ENCODE measurements at regions not wholly inside any gene's neighbourhood (a gene's known extent, or its start where the extent isn't known, plus 50 kb on each side); places are given as distances from the start of the nearest gene placed in this dataset.

- no peak for TF ChIP-seq GATA3 (IDR thresholded peaks at IDR 0.05; ENCODE audit: low read depth, low read length)
- no peak for TF ChIP-seq GATA2 (IDR thresholded peaks at IDR 0.05; ENCODE audit: low read depth, low read length)
These were observed 1289.6 kb downstream of the TBC1D22A start for GRCh38 chr22:48051796-48052620.

DNA sequence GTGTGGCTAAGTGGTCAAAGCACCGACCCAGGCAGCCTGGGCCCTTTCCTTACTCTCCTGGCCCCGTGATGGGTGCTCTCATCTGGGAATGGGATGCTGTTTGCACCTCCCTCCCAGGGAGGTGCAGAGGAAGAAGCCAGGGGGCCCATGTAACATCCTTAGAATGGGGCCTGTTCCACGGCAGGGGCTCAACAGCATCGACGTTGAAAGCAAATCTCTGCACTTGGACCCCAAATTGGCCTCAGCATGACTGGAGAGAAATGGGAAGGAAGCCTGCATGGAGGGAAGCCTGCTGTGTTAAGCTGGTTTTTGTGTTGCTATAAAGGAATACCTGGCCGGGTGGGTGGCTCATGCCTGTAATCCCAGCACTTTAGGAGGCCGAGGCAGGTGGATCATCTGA lies 1288.4 kb downstream of the TBC1D22A start:
- TF ChIP-seq GATA2 (IDR thresholded peaks at IDR 0.05; ENCODE audit: low read depth, low read length) (no peak), GATA3 (IDR thresholded peaks at IDR 0.05; ENCODE audit: low read depth, low read length) (no peak)

- TF ChIP-seq GATA2 (IDR thresholded peaks at IDR 0.05; ENCODE audit: low read depth, low read length) (no peak), GATA3 (IDR thresholded peaks at IDR 0.05; ENCODE audit: low read depth, low read length) (no peak)
These were observed 1286.7 kb downstream of the TBC1D22A start for GRCh38 chr22:48049116-48049515.

DNA sequence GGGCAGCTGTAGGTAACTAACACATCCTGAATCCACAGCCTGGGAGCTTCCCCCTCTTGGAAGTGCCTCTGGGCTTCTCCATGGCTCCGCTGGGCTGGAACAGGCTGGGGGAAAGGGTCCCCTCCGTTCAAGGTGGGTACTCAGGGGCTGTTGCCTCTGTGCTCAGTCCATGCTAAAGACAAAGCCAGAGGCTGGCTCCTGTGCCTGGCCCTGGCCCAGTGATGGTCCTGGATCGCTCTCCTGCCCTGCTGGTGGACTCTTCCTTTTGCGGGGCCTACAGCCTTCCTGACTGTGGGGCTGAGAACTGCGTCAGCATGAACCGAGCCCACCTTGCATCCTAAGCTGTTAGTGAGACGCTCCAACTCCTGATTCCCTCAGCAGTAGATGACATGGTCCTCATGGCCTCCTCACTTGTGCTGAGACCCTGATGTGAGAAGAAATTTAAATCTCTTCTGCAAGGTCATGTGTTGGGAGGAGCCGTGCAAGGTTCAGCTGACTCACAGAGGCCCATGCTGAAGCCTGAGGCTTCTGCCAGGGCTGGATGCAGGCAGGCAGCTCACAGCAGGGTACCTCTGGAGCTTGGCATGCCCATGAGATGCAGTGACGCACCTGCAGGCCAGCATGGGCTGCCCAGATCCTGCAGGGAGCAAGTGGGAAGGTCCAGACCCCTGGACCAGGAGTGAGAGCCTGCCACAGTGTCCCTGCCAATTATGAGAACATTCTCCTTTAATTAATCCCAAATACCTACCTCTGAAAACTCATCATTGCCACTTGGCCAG lies 1285.5 kb downstream of the TBC1D22A start:
- no peak for TF ChIP-seq GATA2 (IDR thresholded peaks at IDR 0.05; ENCODE audit: low read depth, low read length)
- TF ChIP-seq GATA3 (IDR thresholded peaks at IDR 0.05; ENCODE audit: low read depth, low read length), result no peak

GRCh38 chr22:48045369-48045768 lies 1282.9 kb downstream of the TBC1D22A start:
- no peak for TF ChIP-seq GATA3 (IDR thresholded peaks at IDR 0.05; ENCODE audit: low read depth, low read length)
- no peak for TF ChIP-seq GATA2 (IDR thresholded peaks at IDR 0.05; ENCODE audit: low read depth, low read length)

DNA sequence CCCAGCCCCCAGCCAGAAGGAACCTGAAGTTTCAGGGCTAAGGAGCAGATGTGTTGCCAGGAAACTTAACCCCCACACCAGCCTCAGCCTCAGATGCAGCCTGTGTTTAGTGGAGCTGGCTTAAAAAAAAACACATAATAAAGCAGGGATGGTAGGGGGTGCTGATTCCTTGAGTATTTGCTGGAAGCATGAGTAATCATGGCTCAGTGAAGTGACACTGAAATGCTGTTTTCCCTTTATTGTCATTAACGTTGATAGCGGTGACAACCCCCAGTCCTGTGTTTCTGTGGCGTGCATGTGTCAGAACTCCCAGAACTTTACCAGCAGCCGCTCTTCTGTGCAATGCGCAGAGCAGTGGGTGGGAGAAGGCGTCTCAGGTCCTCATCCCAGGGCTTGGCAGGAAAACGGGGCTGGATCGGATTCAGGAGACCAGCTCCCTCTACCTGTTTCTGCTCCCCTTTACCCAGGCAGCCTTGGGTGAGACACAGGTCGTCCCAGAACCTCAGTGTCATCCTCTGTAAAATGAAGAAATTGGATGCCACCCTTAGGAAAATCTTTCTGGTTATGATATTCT lies 1282.1 kb downstream of the TBC1D22A start:
- TF ChIP-seq GATA2 (IDR thresholded peaks at IDR 0.05; ENCODE audit: low read depth, low read length) (no peak), GATA3 (IDR thresholded peaks at IDR 0.05; ENCODE audit: low read depth, low read length) (no peak)

DNA sequence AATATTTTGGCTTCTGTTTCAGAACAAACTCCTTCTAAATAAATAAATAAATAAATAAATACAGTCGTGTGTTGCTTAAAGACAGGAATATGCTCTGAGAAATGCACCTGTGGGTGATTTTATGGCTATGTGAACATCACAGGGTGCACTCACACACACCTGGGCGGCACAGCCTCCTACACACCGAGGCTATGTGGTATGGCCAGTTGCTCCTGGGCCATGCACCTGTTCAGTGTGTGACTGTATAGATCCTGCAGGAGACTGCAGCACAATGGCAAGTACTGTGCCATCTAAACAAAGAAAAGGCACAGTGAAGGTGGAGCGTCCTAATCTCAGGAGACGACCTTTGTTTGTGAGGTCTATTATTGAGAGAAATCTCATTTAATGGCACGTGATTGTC lies 1281.1 kb downstream of the TBC1D22A start:
- TF ChIP-seq GATA2 (IDR thresholded peaks at IDR 0.05; ENCODE audit: low read depth, low read length) (no peak), GATA3 (IDR thresholded peaks at IDR 0.05; ENCODE audit: low read depth, low read length) (no peak)

DNA sequence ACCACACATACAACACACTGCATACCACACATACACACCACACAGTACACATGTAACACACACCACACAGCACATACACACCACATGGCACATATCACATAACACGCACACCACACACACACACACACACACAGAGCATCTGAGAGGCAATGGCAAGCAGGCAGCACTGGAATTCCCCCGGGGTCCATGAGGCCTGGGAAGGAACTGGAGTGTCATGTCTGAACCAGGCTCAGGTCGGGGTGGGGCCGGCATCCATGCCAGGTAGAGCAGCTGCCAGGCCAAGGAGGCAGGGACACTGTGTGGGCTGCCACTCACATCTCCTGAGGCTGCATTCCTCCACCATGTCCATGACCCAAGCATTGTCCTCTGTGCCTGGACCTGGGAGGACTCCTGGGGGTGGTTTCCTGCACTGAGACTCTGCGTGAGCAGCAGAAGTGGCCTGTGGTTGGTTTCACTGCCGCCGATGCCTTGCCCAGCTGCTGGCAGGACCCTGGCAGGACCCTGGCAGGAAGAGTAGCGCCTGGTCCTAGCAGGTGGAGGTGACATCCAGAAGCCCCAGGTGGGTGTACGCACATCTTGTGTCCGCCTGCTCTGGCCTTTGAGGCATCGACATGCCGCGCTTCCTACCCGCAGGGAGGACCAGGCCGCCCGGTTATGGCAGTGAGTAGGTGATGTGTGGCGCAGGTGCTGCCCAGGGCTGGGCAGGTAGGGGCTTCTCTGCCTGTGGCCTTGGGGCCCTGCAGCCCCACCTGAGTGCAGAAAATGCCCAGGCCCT lies 1280.4 kb downstream of the TBC1D22A start:
- no peak for TF ChIP-seq GATA3 (IDR thresholded peaks at IDR 0.05; ENCODE audit: low read depth, low read length)
- no peak for TF ChIP-seq GATA2 (IDR thresholded peaks at IDR 0.05; ENCODE audit: low read depth, low read length)

DNA sequence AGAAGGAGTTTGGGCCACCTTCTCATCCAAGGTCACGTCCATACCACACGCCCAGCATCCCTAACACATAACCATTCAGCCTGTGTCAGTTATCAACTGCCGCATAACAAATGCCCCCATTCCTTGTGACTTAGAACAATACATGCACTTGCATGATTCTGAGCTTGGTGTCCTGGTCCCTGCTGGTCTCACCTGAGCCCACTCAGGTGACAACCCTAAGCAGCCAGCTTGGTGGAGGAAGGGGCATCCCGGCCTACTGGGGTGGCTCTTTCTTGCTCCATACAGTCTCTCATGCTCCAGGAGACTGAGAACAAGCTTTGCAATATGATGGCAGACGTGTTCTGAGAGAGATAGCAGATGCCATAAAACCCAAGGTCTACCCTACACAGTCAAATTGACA lies 1276.9 kb downstream of the TBC1D22A start:
- TF ChIP-seq GATA2 (IDR thresholded peaks at IDR 0.05; ENCODE audit: low read depth, low read length), result no peak
- TF ChIP-seq GATA3 (IDR thresholded peaks at IDR 0.05; ENCODE audit: low read depth, low read length), result no peak

GRCh38 chr22:48037618-48038017 lies 1275.2 kb downstream of the TBC1D22A start:
- TF ChIP-seq GATA3 (IDR thresholded peaks at IDR 0.05; ENCODE audit: low read depth, low read length) (no peak), GATA2 (IDR thresholded peaks at IDR 0.05; ENCODE audit: low read depth, low read length) (no peak)

GRCh38 chr22:48035897-48036296 lies 1273.4 kb downstream of the TBC1D22A start:
- TF ChIP-seq GATA3 (IDR thresholded peaks at IDR 0.05; ENCODE audit: low read depth, low read length), result no peak
- TF ChIP-seq GATA2 (IDR thresholded peaks at IDR 0.05; ENCODE audit: low read depth, low read length), result no peak

DNA sequence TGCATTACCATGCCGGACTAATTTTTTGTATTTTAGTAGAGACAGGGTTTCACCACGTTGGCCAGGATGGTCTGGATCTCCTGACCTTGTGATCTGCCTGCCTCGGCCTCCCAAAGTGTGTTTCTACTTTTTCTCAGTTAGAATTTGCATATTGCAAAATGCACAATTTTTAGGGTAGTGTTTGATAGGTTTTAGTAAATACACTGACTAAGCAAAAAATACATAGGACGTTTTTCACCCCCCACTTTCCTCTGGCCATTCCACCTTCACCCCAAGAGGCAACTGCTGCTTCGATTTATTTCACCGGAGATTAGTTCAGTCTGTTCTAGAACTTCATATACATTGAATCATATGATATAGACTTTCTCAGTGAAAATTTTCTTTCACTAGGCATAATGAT lies 1269.1 kb downstream of the TBC1D22A start:
- TF ChIP-seq GATA3 (IDR thresholded peaks at IDR 0.05; ENCODE audit: low read depth, low read length) (no peak), GATA2 (IDR thresholded peaks at IDR 0.05; ENCODE audit: low read depth, low read length) (no peak)

- TF ChIP-seq GATA2 (IDR thresholded peaks at IDR 0.05; ENCODE audit: low read depth, low read length), result no peak
- no peak for TF ChIP-seq GATA3 (IDR thresholded peaks at IDR 0.05; ENCODE audit: low read depth, low read length)
These were observed 1262.6 kb downstream of the TBC1D22A start for GRCh38 chr22:48025096-48025495.

DNA sequence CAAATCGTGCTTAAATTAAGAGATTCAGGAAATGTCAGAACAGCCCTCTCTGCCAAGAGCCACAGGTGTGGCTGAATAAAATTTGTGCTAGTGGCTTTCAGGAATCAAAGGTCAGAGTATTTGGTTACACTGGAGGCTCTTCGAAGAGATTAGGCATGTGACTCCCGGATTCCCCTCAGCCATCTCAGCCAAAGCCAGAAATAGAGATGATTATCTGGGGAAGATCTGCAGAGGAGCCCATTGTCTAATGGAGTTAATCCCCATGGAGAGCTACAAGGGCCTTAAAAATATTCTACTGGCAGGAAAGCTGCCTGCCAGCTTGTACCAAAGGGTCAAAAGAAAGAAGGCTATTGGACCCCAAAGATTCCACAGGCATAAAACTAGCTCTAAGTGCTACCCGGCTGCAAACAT lies 1259.5 kb downstream of the TBC1D22A start:
- TF ChIP-seq GATA2 (IDR thresholded peaks at IDR 0.05; ENCODE audit: low read depth, low read length) (no peak), GATA3 (IDR thresholded peaks at IDR 0.05; ENCODE audit: low read depth, low read length) (no peak)
